Stomach (tissue), 4 donors: ENCODE measurements at regions not wholly inside any gene's neighbourhood (a gene's known extent, or its start where the extent isn't known, plus 50 kb on each side); places are given as distances from the start of the nearest gene placed in this dataset.

Source experiments
- POLR2A ChIP-seq, 4 donors: fragments of 450-650 bp; IDR thresholded peaks; one replicate each; pipeline ENCODE4 v1.6.1; 2016; ENCODE audit warnings: antibody characterized with exemption in 4 of 4, control low read depth in 2 of 4, mild to moderate bottlenecking in 1 of 4, moderate library complexity in 1 of 4
- POLR2AphosphoS5 ChIP-seq, 3 donors: sonication (generic); formaldehyde crosslinking; IDR thresholded peaks; one replicate each; pipeline ENCODE4 v1.6.1; 2016; ENCODE audit warnings: antibody characterized with exemption in 3 of 3

- TF ChIP-seq POLR2AphosphoS5 (IDR thresholded peaks at IDR 0.05) (no peak), POLR2A (IDR thresholded peaks at IDR 0.05) (no peak)
Measured at GRCh38 chr18:57910817-57911216, 107.7 kb upstream of the ATP8B1 start.
